KG1 (cell line): ENCODE measurements at regions not wholly inside any gene's neighbourhood (a gene's known extent, or its start where the extent isn't known, plus 50 kb on each side); places are given as distances from the start of the nearest gene placed in this dataset.

Experiments
- DNase-seq: peaks from one replicate; lab custom pipeline; 2025; lab: John Stamatoyannopoulos, UW

DNA sequence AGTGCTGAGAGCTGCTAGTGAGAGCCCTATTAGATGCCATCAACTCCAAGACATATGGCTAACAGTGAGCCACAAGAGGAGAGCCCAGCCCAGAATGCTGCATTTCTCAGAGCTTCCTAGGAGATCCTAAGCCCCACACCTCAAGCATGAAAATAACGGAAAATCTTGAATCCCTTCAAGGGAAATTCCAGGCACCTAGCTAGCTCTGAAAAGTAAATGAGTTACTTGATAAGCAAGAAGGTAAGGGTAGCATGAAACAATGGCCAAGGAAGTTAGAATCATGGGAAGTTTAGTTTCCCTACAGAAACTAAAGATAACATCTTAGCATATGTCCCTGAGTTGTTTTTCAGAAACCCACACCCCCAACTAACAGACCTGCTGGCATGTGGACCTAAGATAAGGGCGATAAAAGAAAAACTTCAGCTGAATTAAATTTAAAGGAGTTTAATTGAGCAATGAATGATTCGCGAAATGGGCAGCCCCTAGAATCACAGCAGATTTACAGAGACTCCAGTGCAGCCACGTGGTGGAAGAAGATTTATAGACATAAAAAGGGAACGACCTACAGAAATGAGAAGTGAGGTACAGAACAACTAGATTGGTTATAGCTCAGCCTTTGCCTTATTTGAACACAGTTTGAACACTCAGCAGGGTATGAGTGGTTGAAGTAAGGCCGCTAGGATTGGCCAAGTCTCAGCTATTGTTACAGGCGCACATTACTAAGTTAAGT, 301.3 kb upstream of the DACH1 start:
- DNase-seq: no peak

DNA sequence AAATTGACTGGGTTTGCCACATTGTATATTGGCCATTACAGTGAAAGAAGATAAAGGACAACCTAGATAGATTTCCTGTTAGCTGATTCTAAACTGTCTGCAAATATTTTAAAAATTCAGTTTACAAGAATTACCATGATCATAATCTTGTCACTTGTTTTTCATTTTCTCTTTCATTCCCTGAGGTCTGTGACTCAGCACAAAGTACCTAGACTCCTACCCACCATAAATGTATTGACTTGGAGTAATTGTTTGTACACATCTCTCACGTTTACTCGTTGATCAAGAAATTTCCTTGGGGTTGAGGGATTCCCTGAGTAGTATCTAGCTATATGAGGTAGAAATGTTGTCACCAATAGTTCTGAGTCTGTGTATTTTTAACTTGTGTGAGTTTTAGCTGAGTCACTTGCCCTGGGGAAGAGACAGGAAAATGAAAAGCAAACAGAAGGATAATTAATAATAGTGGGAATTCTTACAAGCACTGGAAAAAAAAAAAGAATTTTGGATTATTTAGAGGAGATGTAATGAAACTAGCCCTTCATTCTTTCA, 299.2 kb upstream of the DACH1 start:
- DNase-seq: no peak

DNA sequence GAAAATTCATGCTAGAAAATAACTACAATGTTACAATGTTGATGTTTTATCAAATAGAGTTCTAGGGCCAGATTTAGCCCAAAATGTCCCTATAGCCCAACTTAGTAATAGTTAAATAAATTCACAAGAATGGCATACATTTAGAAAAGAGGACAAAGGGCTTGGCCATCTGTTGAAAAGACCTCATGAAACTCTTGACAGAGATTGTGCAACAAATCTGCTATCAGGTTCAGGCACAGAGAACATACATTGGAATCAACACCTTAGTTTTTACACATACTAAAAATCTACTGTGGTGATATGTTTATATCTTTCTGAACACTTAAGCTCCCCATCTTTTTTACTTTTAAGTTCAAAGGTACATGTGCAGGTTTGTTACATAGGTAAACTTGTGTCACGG, 298.3 kb upstream of the DACH1 start:
- DNase-seq: no peak

- no peak for DNase-seq
Measured at GRCh38 chr13:72164811-72165210, 297.8 kb upstream of the DACH1 start.

DNA sequence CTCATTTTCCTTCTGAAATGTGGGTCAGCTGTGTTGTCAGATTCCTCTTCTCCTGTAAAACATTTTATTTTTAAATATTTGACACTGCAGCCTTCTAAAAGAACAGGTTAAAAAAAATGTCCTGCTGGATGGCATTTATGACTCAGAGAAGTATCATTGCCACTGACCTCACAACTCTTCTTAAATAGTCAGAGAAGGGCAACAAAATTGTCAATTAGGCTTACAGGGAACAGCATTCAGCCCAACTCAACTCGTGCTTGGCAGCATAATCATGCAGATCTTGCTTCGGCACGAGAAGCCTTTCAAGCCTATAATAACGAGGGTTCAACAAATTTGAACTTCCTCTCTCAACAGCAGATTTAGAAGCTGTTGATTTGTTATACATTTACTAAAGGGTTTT, 296.7 kb upstream of the DACH1 start:
- DNase-seq: no peak

DNA sequence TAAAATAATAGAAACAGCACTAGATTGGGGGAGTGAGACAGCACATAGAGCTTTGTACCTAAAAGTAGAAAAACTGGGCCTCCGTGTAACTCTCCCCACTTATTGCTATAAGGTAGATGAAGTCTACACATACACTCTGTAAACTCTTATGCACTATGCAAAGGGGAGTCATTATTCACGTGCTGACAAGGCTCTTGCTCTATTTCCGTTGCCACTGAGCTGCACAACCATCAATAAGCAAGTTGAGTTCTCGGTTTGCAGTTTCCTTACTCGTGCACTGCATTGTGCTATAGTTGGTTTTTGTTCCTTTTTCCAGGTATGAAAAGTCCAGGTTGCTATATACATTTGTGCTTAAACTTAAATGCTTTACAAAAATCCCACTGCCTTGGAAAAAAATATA, 294.0 kb upstream of the DACH1 start:
- DNase-seq: no peak

GRCh38 chr13:72156760-72157159, 289.8 kb upstream of the DACH1 start:
- no peak for DNase-seq

DNA sequence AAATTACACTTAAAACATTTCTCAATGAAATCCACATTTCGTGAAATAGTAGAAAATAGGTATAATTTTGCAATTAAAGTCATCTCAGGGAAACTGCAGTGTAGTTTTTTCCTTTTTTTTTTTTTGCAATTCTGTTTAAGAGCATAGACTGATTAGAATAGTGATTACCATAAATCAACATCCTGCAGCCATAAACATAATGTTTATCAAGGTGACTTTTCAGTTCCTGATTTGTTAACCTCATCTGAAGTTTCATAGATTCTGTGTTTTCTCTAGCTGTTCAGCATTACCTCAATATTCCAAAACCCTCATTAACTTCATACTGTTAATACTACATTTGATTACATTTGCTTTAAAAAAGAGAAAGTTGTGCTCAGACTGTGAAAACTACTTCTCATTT, 286.3 kb upstream of the DACH1 start:
- no peak for DNase-seq

DNA sequence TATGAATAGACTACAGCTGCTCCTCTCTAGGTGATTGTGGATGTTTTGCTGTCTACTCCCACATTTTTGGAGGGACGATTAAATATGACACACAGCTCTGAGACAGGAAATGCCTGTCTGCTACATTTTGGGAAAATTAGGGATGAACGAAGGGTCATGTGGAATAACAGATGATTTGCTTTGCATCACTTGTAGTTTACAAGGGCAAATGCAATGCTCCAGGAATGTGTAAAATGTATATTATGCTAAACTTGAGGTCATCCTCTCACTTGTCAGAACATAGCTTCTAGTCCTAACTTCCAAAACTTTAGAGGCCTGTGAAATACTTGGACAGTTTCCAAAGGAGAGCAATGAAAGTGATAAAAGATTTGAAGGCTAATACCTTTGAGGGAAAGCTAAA, 284.2 kb upstream of the DACH1 start:
- no peak for DNase-seq

DNA sequence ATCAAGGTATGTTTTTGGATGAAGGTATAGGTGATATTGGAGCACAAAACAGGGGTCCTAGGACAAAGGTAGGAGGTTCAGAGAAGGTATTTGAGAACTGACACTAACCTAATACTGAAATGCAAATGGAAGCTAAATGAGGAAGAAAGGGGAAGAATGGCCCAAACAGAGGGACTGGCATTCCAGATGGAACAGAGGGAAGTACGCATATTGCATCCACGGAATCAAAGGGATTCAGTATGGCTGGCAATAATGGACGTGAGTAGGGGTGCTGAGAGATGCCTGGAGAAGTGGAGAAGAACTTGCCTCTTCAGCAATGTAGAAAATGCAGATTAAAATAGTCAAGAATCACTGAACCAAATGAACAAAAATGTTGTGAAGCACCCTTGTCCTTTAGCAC, 283.5 kb upstream of the DACH1 start:
- DNase-seq: no peak

GRCh38 chr13:72149701-72150100, 282.7 kb upstream of the DACH1 start:
- DNase-seq: no peak

DNA sequence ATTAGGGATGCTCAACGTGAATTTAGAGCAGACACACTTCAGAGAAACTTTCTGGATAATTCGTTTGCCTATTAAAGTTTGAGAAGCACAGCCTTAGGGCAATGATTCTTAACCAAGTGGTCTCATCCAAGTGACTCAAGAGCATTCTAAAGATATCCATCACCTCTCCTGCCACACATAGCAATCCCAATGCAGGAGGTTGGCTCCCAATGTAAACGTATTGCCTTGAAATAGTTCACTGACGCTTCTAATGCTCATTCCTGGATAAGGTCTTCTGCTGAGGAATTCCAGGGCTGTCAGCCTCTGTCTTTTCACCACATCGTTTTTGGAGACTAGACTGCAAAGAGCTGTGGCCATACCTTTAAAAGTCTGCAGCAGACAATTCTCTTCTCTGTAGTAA, 279.8 kb upstream of the DACH1 start:
- DNase-seq: no peak

DNA sequence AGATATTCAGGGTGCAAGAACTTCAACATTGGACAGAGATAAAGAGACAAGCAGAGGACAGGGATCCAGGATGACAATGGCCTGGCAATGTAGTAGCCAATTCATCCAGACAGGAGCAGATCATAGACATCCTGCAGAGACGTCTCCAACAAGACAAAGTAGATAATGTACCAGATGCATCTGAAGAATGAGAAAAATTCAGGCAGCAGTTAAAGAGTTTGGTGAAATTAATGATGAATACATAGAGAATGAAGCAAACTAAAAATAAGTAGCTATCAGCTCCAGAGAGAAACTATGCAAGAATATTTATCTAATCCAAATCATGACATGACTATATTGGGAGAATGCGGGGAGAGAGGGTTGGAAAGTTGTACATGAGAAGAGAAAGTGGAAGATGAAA, 278.4 kb upstream of the DACH1 start:
- DNase-seq: no peak

- DNase-seq: no peak
Measured at GRCh38 chr13:72144636-72145035, 277.6 kb upstream of the DACH1 start.

GRCh38 chr13:72141855-72142519, 275.0 kb upstream of the DACH1 start:
- no peak for DNase-seq

DNA sequence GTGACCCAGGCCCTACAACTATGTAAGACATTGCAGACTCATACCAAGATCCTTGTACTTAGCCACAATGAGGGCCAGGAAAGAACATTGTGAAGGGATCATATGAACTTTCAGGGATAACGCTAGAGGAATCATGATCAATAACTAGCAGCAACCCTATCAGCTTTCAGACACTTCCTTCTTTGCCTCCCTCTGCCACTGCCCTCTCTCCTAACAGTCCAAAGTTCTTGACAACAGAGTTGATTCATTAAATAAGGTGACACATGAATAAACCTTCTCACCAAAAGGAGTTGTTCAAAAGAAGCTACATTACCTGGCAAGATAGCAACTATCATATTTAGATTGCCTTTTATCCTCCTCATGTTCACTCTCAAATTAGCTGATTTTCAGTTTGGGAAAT, 272.2 kb upstream of the DACH1 start:
- DNase-seq: no peak

- DNase-seq: no peak
Measured at GRCh38 chr13:72132075-72132474, 265.1 kb upstream of the DACH1 start.

DNA sequence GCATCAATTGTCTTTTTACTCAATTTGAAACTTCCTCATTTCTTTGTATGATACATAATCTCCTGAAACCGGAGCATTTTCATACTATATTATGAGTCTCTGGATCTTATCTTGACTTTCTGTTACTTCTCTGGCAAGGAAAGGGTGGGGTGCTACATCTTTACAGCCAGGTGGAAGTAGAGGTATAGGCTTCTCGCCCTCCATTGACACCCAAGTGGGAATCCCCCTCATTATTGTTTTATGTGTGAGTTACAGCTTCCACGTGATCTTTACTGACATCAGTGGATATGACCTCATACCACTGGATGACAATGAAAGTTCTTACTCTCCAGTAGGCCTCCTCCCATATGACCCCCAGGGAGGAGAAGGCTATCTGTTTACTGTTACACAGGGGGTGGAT, 262.1 kb upstream of the DACH1 start:
- no peak for DNase-seq

DNA sequence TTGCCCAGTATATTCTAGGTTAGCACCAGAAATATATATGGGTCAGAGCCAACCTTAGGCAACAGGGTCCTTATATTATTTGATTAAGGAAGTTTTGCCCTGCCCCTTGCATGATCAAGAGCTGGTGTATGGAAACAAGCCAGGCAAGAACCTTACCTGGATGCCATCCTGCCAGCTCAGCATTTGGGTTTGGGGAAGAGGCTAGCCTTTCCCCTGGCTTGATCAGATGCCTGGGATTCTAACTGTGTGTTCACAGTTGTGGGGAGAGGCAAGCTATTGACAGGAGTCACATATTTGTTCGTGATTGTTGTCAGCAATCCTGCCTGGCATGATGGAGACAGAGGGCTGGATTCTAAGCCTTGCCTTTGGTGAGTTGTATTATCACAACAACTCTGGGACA, 260.0 kb upstream of the DACH1 start:
- DNase-seq: no peak

GRCh38 chr13:72126424-72126823, 259.4 kb upstream of the DACH1 start:
- DNase-seq: no peak

DNA sequence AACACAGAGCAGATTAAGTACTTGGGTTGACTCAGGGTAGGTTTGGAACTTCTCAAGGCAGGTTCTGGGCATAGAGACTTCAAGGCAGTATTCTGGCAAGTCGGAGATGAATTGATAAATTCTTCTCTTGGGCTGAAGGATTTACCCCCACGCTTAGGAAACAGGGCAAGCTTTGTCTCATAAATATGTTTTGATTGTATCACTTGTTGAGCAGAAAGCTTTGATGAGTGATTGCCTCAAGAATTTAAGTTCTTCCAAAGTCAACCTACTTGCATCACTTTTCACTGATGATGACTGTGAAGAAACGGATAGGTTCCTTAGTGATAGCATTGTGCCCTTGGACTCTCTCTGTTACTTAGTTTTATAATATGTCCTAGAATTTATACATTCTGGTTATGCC, 258.6 kb upstream of the DACH1 start:
- no peak for DNase-seq

GRCh38 chr13:72122661-72123255, 255.8 kb upstream of the DACH1 start:
- DNase-seq: no peak

- no peak for DNase-seq
Measured at GRCh38 chr13:72121466-72121865, 254.5 kb upstream of the DACH1 start.
